ENCODE measurements at regions not wholly inside any gene's neighbourhood (a gene's known extent, or its start where the extent isn't known, plus 50 kb on each side); places are given as distances from the start of the nearest gene placed in this dataset.

DNA sequence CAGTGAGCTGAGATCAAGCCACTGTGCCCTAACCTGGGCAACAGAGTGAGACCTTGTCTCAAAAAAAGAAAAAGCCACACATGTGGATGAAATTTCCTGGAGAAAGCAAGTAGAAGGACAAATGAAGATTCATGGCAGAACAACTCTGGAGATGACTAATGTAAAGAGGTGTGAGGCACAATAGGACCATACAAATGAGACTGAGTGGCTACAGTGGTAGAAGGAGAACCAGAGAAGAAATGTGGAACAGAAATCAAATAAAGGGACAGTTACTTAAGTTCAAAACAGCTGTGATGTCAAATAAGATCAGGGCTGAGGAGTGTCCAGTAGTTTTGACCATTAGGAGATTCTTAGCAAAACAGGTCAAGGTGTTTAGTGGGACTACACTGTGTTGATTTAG lies 130.9 kb upstream of the CDK6 start:
- TF ChIP-seq CTCF (IDR thresholded peaks at IDR 0.05; ENCODE audit: insufficient read depth, low read length) (no peak), POLR2AphosphoS5 (IDR thresholded peaks at IDR 0.05; ENCODE audit: low read depth) (no peak)

All from HL-60 (cell line).